GM23248 (cell line): ENCODE measurements at regions not wholly inside any gene's neighbourhood (a gene's known extent, or its start where the extent isn't known, plus 50 kb on each side); places are given as distances from the start of the nearest gene placed in this dataset.

ENCODE experiments used
- EZH2 ChIP-seq: fragments of 200-600 bp; sonication (generic); IDR thresholded peaks from 2 replicates; pipeline ENCODE4 v1.6.1; 2018; ENCODE audit warnings: antibody characterized with exemption, mild to moderate bottlenecking; ENCODE audit not compliant: insufficient read depth, poor library complexity, severe bottlenecking
- EZH2phosphoT487 ChIP-seq: fragments of 200-600 bp; sonication (generic); IDR thresholded peaks from 2 replicates; pipeline ENCODE4 v1.6.1; 2018; ENCODE audit warnings: antibody characterized with exemption, moderate library complexity, mild to moderate bottlenecking, low read depth; ENCODE audit not compliant: insufficient read depth

DNA sequence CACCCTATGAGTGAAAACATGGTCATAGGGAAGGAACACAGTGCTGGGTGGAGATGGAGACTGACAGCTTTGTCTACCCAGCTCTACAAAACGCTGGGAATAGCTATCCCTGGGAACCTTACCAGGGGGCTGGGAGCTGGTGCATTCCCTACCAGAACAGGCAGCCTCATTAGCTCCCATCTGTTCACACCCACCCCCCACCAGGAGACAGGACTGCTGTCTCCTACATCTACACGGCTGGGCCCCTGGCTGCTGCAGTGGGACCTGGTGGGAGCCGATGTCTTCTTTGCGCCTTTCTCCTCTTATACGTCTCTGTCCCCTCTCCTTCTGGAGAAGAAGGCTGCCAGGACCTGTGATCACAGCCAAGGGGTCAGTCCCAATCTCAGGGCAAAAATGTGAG lies 90.8 kb downstream of the UQCRFS1 start:
- TF ChIP-seq EZH2 (no peak), EZH2phosphoT487 (no peak)
